ENCODE measurements at regions not wholly inside any gene's neighbourhood (a gene's known extent, or its start where the extent isn't known, plus 50 kb on each side); places are given as distances from the start of the nearest gene placed in this dataset.
A peak's percentile ranks its signal among the peaks of the same experiment; 100 is the strongest.

GRCh38 chr12:83660727-83661358 is 974.1 kb downstream of the TMTC2 start:
- Mint-ChIP-seq H3K27ac (ENCODE audit: unreplicated experiment) (no peak overlapping the region), H3K27me3 (ENCODE audit: unreplicated experiment) (peaks cover 3% of the 10 kb centered on the region), H3K36me3 (ENCODE audit: unreplicated experiment) (no peaks in the 10 kb centered on the region), H3K4me1 (ENCODE audit: low read depth, unreplicated experiment) (peaks cover 39% of the 10 kb centered on the region), H3K4me3 (ENCODE audit: unreplicated experiment) (no peak overlapping the region), H3K9me3 (ENCODE audit: unreplicated experiment) (peaks cover 4% of the 10 kb centered on the region)
- no peak for DNase-seq
- TF ChIP-seq CTCF (IDR thresholded peaks at IDR 0.05; ENCODE audit: partially characterized antibody, unreplicated experiment): no peak

GRCh38 chr12:83659321-83659720 is 972.6 kb downstream of the TMTC2 start:
- H3K9me3 Mint-ChIP-seq (ENCODE audit: unreplicated experiment): no peaks in the 10 kb centered on the region

GRCh38 chr12:83656004-83656403 is 969.3 kb downstream of the TMTC2 start:
- H3K4me3 Mint-ChIP-seq (ENCODE audit: unreplicated experiment): no peak overlapping the region
- no peak overlapping the region for H3K27ac Mint-ChIP-seq (ENCODE audit: unreplicated experiment)
- H3K36me3 Mint-ChIP-seq (ENCODE audit: unreplicated experiment): peaks cover 5% of the 10 kb centered on the region
- no peak for DNase-seq
- H3K4me1 Mint-ChIP-seq (ENCODE audit: low read depth, unreplicated experiment): peaks cover 11% of the 10 kb centered on the region
- no peak for TF ChIP-seq CTCF (IDR thresholded peaks at IDR 0.05; ENCODE audit: partially characterized antibody, unreplicated experiment)
- H3K9me3 Mint-ChIP-seq (ENCODE audit: unreplicated experiment): peaks cover 2% of the 10 kb centered on the region
- H3K27me3 Mint-ChIP-seq (ENCODE audit: unreplicated experiment): no peaks in the 10 kb centered on the region

More at GRCh38 chr12:83659321-83659720, 972.6 kb downstream of the TMTC2 start:
- H3K27me3 Mint-ChIP-seq (ENCODE audit: unreplicated experiment): no peaks in the 10 kb centered on the region
- peak overlapping the region; percentile 33 for H3K27ac Mint-ChIP-seq (ENCODE audit: unreplicated experiment)
- no peak for TF ChIP-seq CTCF (IDR thresholded peaks at IDR 0.05; ENCODE audit: partially characterized antibody, unreplicated experiment)
- H3K4me3 Mint-ChIP-seq (ENCODE audit: unreplicated experiment): no peak overlapping the region
- H3K4me1 Mint-ChIP-seq (ENCODE audit: low read depth, unreplicated experiment): peaks cover 30% of the 10 kb centered on the region
- no peak for DNase-seq
- no peaks in the 10 kb centered on the region for H3K36me3 Mint-ChIP-seq (ENCODE audit: unreplicated experiment)

GRCh38 chr12:83642205-83642604 is 955.5 kb downstream of the TMTC2 start:
- no peaks in the 10 kb centered on the region for H3K4me1 Mint-ChIP-seq (ENCODE audit: low read depth, unreplicated experiment)
- H3K4me3 Mint-ChIP-seq (ENCODE audit: unreplicated experiment): no peak overlapping the region
- DNase-seq: no peak
- no peak for TF ChIP-seq CTCF (IDR thresholded peaks at IDR 0.05; ENCODE audit: partially characterized antibody, unreplicated experiment)
- H3K27ac Mint-ChIP-seq (ENCODE audit: unreplicated experiment): no peak overlapping the region
- no peaks in the 10 kb centered on the region for H3K36me3 Mint-ChIP-seq (ENCODE audit: unreplicated experiment)
- H3K27me3 Mint-ChIP-seq (ENCODE audit: unreplicated experiment): no peaks in the 10 kb centered on the region
- no peaks in the 10 kb centered on the region for H3K9me3 Mint-ChIP-seq (ENCODE audit: unreplicated experiment)

GRCh38 chr12:83641789-83642188 is 955.1 kb downstream of the TMTC2 start:
- H3K4me3 Mint-ChIP-seq (ENCODE audit: unreplicated experiment): no peak overlapping the region
- no peak for TF ChIP-seq CTCF (IDR thresholded peaks at IDR 0.05; ENCODE audit: partially characterized antibody, unreplicated experiment)
- H3K27ac Mint-ChIP-seq (ENCODE audit: unreplicated experiment): no peak overlapping the region
- H3K4me1 Mint-ChIP-seq (ENCODE audit: low read depth, unreplicated experiment): no peaks in the 10 kb centered on the region
- no peaks in the 10 kb centered on the region for H3K27me3 Mint-ChIP-seq (ENCODE audit: unreplicated experiment)
- DNase-seq: no peak
- H3K36me3 Mint-ChIP-seq (ENCODE audit: unreplicated experiment): no peaks in the 10 kb centered on the region
- H3K9me3 Mint-ChIP-seq (ENCODE audit: unreplicated experiment): no peaks in the 10 kb centered on the region

Data from glutamatergic neuron (in vitro differentiated cells).